ENCODE measurements at regions not wholly inside any gene's neighbourhood (a gene's known extent, or its start where the extent isn't known, plus 50 kb on each side); places are given as distances from the start of the nearest gene placed in this dataset.

- peaks cover 0 to 3% (median 0%) of the 10 kb centered on the region in 4 experiments; a peak in 1 of 8 replicates for H3K36me3 ChIP-seq (ENCODE audit: control insufficient read depth in 2 of 4, insufficient read depth in 4 of 4, low read length in 3 of 4)
- H2BK15ac ChIP-seq (ENCODE audit: low read length), result no peak overlapping the region
- H3K4me3 ChIP-seq (ENCODE audit: extremely low read depth in 1 of 4, insufficient read depth in 2 of 4, low read depth in 3 of 4, low read length in 4 of 4), result no peak overlapping the region
- CTCF ChIA-PET (ENCODE audit: partially characterized antibody), result interaction anchor here (1.2 kb wide), 1 partner anchor 69 kb away, joined by 3 read pairs; no protein-coding TSS in a partner anchor
- no peak overlapping the region for H3K4ac ChIP-seq (replicated peaks; ENCODE audit: insufficient read length, low read depth, low read length)
- H3K9me3 ChIP-seq (ENCODE audit: insufficient read depth in 2 of 2, low read depth in 1 of 2, low read length in 1 of 2), result 0 out of 4 replicates have a peak, but pooled peaks cover 0 to 6% of the 10 kb centered on the region in 2 experiments
- H3K23ac ChIP-seq (ENCODE audit: insufficient read length), result no peak overlapping the region
- POLR2A ChIA-PET (ENCODE audit: partially characterized antibody), result no interaction called here
- 95% methylated on average over 3 of the region's 3 CpGs; no CpG with 5 or more reads in 1 of the 2 experiments for WGBS, 2 experiments (ENCODE audit: extremely low coverage in 1 of 2, insufficient coverage in 1 of 2, insufficient read length in 1 of 2, insufficient replicate concordance in 2 of 2, low coverage in 1 of 2, low lambda C conversion rate in 2 of 2, missing lambda C conversion rate in 1 of 2)
- peaks cover 2% of the 10 kb centered on the region; the same call in 1 of the 2 replicates for H3K23me2 ChIP-seq (ENCODE audit: low read depth, low read length)
- H4K91ac ChIP-seq (replicated peaks; ENCODE audit: insufficient read length, low read length), result no peak overlapping the region
- FAIRE-seq, result no peak
- TF ChIP-seq RBBP5 (IDR thresholded peaks at IDR 0.05; ENCODE audit: borderline replicate concordance, low read depth, low read length) (no peak), USF2 (IDR thresholded peaks at IDR 0.05; ENCODE audit: low read length) (no peak), SP1 (IDR thresholded peaks at IDR 0.05; ENCODE audit: low read depth, low read length) (no peak)
- no peak overlapping the region for H2BK12ac ChIP-seq (ENCODE audit: low read depth, low read length)
- H3K4me1 ChIP-seq (replicated peaks in 1 of 4; ENCODE audit: control insufficient read depth in 3 of 4, insufficient read depth in 4 of 4, low read length in 3 of 4), result no peaks in the 10 kb centered on the region
- no peak for DNase-seq (ENCODE audit: low read depth in 1 of 2, low spot score in 2 of 2)
- no peak overlapping the region for H3K4me2 ChIP-seq (ENCODE audit: insufficient read depth in 1 of 2, low read depth in 2 of 2, low read length in 2 of 2)
- H4K5ac ChIP-seq (ENCODE audit: insufficient read length, low read depth, low read length), result no peak overlapping the region
- no peaks in the 10 kb centered on the region; a peak in 1 of 7 replicates for H3K27me3 ChIP-seq (replicated peaks in 1 of 4; ENCODE audit: control insufficient read depth in 3 of 4, extremely low read depth in 1 of 4, insufficient read depth in 3 of 4, low read length in 3 of 4)
- no peak overlapping the region for H3K27ac ChIP-seq (ENCODE audit: low read depth, low read length)
- no peaks in the 10 kb centered on the region for H3K79me2 ChIP-seq (ENCODE audit: control insufficient read depth in 1 of 2, insufficient read depth in 2 of 2, low read length in 2 of 2)
- no peak overlapping the region for H3K56ac ChIP-seq (replicated peaks; ENCODE audit: insufficient read length, low read depth, low read length)
- H2AFZ ChIP-seq (ENCODE audit: low read length), result no peak overlapping the region
- no peak overlapping the region for H2BK5ac ChIP-seq (ENCODE audit: low read depth, low read length)
- no peak overlapping the region for H3K18ac ChIP-seq (ENCODE audit: extremely low read depth, low read length)
- no peak overlapping the region for H2BK120ac ChIP-seq (replicated peaks; ENCODE audit: low read depth, low read length)
- H3K79me1 ChIP-seq (ENCODE audit: low read depth, low read length), result no peaks in the 10 kb centered on the region
- no peak overlapping the region for H2BK20ac ChIP-seq (ENCODE audit: low read length)
- no peak overlapping the region for H4K8ac ChIP-seq (ENCODE audit: extremely low read depth, insufficient read depth, low read length)
- no peak overlapping the region for H3K14ac ChIP-seq (ENCODE audit: insufficient read length)
- no peak overlapping the region for H2AK5ac ChIP-seq (ENCODE audit: low read depth, low read length)
- no peaks in the 10 kb centered on the region for H4K20me1 ChIP-seq (replicated peaks in 1 of 2; ENCODE audit: control insufficient read depth in 1 of 2, insufficient read depth in 2 of 2, low read length in 2 of 2)
- H3K9ac ChIP-seq (replicated peaks in 1 of 4; ENCODE audit: extremely low read depth in 1 of 4, low read depth in 3 of 4, low read length in 3 of 4), result no peak overlapping the region
These were observed 145.5 kb upstream of the TMEM132C start for GRCh38 chr12:128121424-128121823.
